H9 (cell line): ENCODE measurements at regions not wholly inside any gene's neighbourhood (a gene's known extent, or its start where the extent isn't known, plus 50 kb on each side); places are given as distances from the start of the nearest gene placed in this dataset.

Experiments
- DNase-seq: peaks from one replicate; pipeline ENCODE4 v3.0.0-alpha.2; 2017
- H2AFZ ChIP-seq: one replicate; pipeline ENCODE4 v1.6.1; 2013; ENCODE audit warnings: mild to moderate bottlenecking, low read length, control low read depth, moderate library complexity
- H2AK5ac ChIP-seq: 2 replicates; pipeline ENCODE4 v1.6.1; 2013; ENCODE audit warnings: low read length, control low read depth, mixed read lengths; ENCODE audit not compliant: insufficient read length
- H2BK120ac ChIP-seq: one replicate; pipeline ENCODE4 v1.6.1; 2013; ENCODE audit warnings: low read depth, mild to moderate bottlenecking, low read length, control low read depth, inconsistent platforms; ENCODE audit not compliant: poor library complexity, severe bottlenecking
- H2BK12ac ChIP-seq: 2 replicates; pipeline ENCODE4 v1.6.1; 2013; ENCODE audit warnings: low read length, control low read depth, mixed read lengths, low read depth; ENCODE audit not compliant: insufficient read length
- H2BK15ac ChIP-seq: 2 replicates; pipeline ENCODE4 v1.6.1; 2013; ENCODE audit warnings: low read depth, low read length, control low read depth
- H2BK20ac ChIP-seq: one replicate; pipeline ENCODE4 v1.6.1; 2013; ENCODE audit warnings: low read depth, mild to moderate bottlenecking, low read length, control low read depth, inconsistent platforms; ENCODE audit not compliant: poor library complexity, severe bottlenecking
- H2BK5ac ChIP-seq: 2 replicates; pipeline ENCODE4 v1.6.1; 2013; ENCODE audit warnings: low read length, control low read depth, mixed read lengths; ENCODE audit not compliant: insufficient read length
- H3K14ac ChIP-seq: 2 replicates; pipeline ENCODE4 v1.6.1; 2013; ENCODE audit warnings: low read length, control low read depth; ENCODE audit not compliant: insufficient read depth
- H3K18ac ChIP-seq: 2 replicates; pipeline ENCODE4 v1.6.1; 2013; ENCODE audit warnings: low read depth, mild to moderate bottlenecking, mixed read lengths, low read length, control low read depth; ENCODE audit not compliant: insufficient read length
- H3K23ac ChIP-seq: 2 replicates; pipeline ENCODE4 v1.6.1; 2013; ENCODE audit warnings: low read length, control low read depth, mixed read lengths, low read depth; ENCODE audit not compliant: insufficient read length
- H3K23me2 ChIP-seq: 2 replicates; pipeline ENCODE4 v1.6.1; 2013; ENCODE audit warnings: low read depth, mild to moderate bottlenecking, mixed read lengths, low read length, control low read depth; ENCODE audit not compliant: insufficient read length, poor library complexity, severe bottlenecking
- H3K27ac ChIP-seq: 2 replicates; pipeline ENCODE4 v1.5.1; 2013; ENCODE audit warnings: low read length, control low read depth, mixed read lengths, low read depth; ENCODE audit not compliant: insufficient read length
- H3K27me3 ChIP-seq: 2 replicates; pipeline ENCODE4 v1.6.1; 2013; ENCODE audit warnings: low read length, control low read depth, inconsistent platforms; ENCODE audit not compliant: insufficient read depth
- H3K4ac ChIP-seq: 2 replicates; pipeline ENCODE4 v1.6.1; 2013; ENCODE audit warnings: low read depth, mild to moderate bottlenecking, control low read depth, inconsistent platforms, low read length, moderate library complexity
- H3K4me1 ChIP-seq: 2 replicates; pipeline ENCODE4 v1.6.1; 2013; ENCODE audit warnings: low read length, control low read depth, inconsistent platforms; ENCODE audit not compliant: insufficient read depth
- H3K4me2 ChIP-seq: 2 replicates; pipeline ENCODE4 v1.6.1; 2013; ENCODE audit warnings: low read length, control low read depth, mixed read lengths; ENCODE audit not compliant: insufficient read length, insufficient read depth
- H3K56ac ChIP-seq: 2 replicates; pipeline ENCODE4 v1.6.1; 2013; ENCODE audit warnings: low read depth, mild to moderate bottlenecking, mixed read lengths, low read length, control low read depth; ENCODE audit not compliant: insufficient read length
- H3K79me1 ChIP-seq: 2 replicates; pipeline ENCODE4 v1.6.1; 2013; ENCODE audit warnings: low read depth, mild to moderate bottlenecking, moderate library complexity, low read length, control low read depth, inconsistent platforms; ENCODE audit not compliant: insufficient read depth, poor library complexity, severe bottlenecking
- H3K79me2 ChIP-seq: 2 replicates; pipeline ENCODE4 v1.6.1; 2013; ENCODE audit warnings: low read length, control low read depth, inconsistent platforms; ENCODE audit not compliant: insufficient read depth
- H3K9ac ChIP-seq: 2 replicates; pipeline ENCODE4 v1.6.1; 2013; ENCODE audit warnings: low read length, control low read depth, mixed read lengths; ENCODE audit not compliant: insufficient read length; ENCODE audit errors: extremely low read depth
- H3K9me3 ChIP-seq: one replicate; pipeline ENCODE4 v1.6.1; 2013; ENCODE audit warnings: low read depth, low read length, inconsistent platforms; ENCODE audit not compliant: control insufficient read depth
- H3T11ph ChIP-seq: one replicate; pipeline ENCODE4 v1.6.1; 2013; ENCODE audit warnings: mild to moderate bottlenecking, low read length, control low read depth, inconsistent platforms
- H4K20me1 ChIP-seq: one replicate; pipeline ENCODE4 v1.6.1; 2013; ENCODE audit not compliant: control insufficient read depth, insufficient read length, insufficient read depth
- H4K5ac ChIP-seq: 2 replicates; pipeline ENCODE4 v1.6.1; 2013; ENCODE audit warnings: low read depth, mild to moderate bottlenecking, mixed read lengths, low read length, control low read depth; ENCODE audit not compliant: insufficient read length
- H4K8ac ChIP-seq: replicated peaks from 2 replicates; pipeline ENCODE4 v1.6.1; 2013; ENCODE audit warnings: low read length, control low read depth, mixed read lengths, low read depth; ENCODE audit not compliant: insufficient read length
- H4K91ac ChIP-seq: 2 replicates; pipeline ENCODE4 v1.6.1; 2013; ENCODE audit warnings: low read depth, mild to moderate bottlenecking, moderate library complexity, mixed read lengths, low read length, control low read depth; ENCODE audit not compliant: insufficient read length
- H3K27ac Mint-ChIP-seq, 3 experiments: 2 replicates in 2 of 3; 3 replicates in 1 of 3; pipeline ENCODE4 v1.8.0; 2020 to 2021; ENCODE audit warnings: mixed read lengths in 3 of 3, mild to moderate bottlenecking in 1 of 3, moderate library complexity in 1 of 3
- H3K27me3 Mint-ChIP-seq: 2 replicates; pipeline ENCODE4 v1.8.0; 2021; ENCODE audit warnings: low read depth, mild to moderate bottlenecking, moderate library complexity, mixed read lengths
- H3K36me3 Mint-ChIP-seq, 3 experiments: 2 replicates in 2 of 3; 3 replicates in 1 of 3; pipeline ENCODE4 v1.8.0; 2020 to 2021; ENCODE audit warnings: low read depth in 3 of 3, mixed read lengths in 3 of 3; ENCODE audit not compliant: insufficient read depth in 1 of 3
- H3K4me1 Mint-ChIP-seq, 2 experiments: 2 replicates each; pipeline ENCODE4 v1.8.0; 2020; ENCODE audit warnings: mixed read lengths in 2 of 2
- H3K4me3 Mint-ChIP-seq, 2 experiments: 2 replicates in 1 of 2; 3 replicates in 1 of 2; pipeline ENCODE4 v1.8.0; 2020 to 2021; ENCODE audit warnings: mild to moderate bottlenecking in 2 of 2, mixed read lengths in 2 of 2, moderate library complexity in 1 of 2
- H3K9me3 Mint-ChIP-seq, 2 experiments: 2 replicates in 1 of 2; 3 replicates in 1 of 2; pipeline ENCODE4 v1.8.0; 2020; ENCODE audit warnings: mild to moderate bottlenecking in 2 of 2, mixed read lengths in 2 of 2, moderate library complexity in 1 of 2
- CTCF ChIP-seq: fragments of 200-600 bp; sonication (generic); conservative IDR thresholded peaks from 3 replicates; pipeline ENCODE4 v1.8.0; 2021; ENCODE audit warnings: antibody characterized with exemption, mild to moderate bottlenecking
- WGBS: extraction: QIAGEN DNeasy Blood & Tissue Kit; methylation state at CpG from one replicate; pipeline ENCODE4 v1.1.7; 2013; ENCODE audit warnings: missing lambda C conversion rate, low lambda C conversion rate, mixed read lengths; ENCODE audit not compliant: insufficient read length; ENCODE audit errors: extremely low coverage; 5-methylcytosine and 5-hydroxymethylcytosine counted together

- Histone ChIP-seq H2BK120ac (no peak overlapping the region), H3K27ac (no peak overlapping the region), H3K4ac (no peak overlapping the region), H3T11ph (no peak overlapping the region), H3K56ac (no peak overlapping the region), H4K8ac (no peak overlapping the region), H2BK20ac (no peak overlapping the region), H4K20me1 (no peaks in the 10 kb centered on the region), H3K4me1 (no peaks in the 10 kb centered on the region), H4K5ac (no peak overlapping the region), H2AFZ (no peak overlapping the region), H2AK5ac (no peak overlapping the region), H3K9ac (no peak overlapping the region), H3K9me3 (no peaks in the 10 kb centered on the region), H4K91ac (no peak overlapping the region), H3K18ac (no peak overlapping the region), H3K23me2 (no peaks in the 10 kb centered on the region), H3K4me2 (no peak overlapping the region), H2BK12ac (no peak overlapping the region), H2BK5ac (no peak overlapping the region), H3K79me2 (no peaks in the 10 kb centered on the region), H3K79me1 (no peaks in the 10 kb centered on the region), H3K27me3 (no peaks in the 10 kb centered on the region), H3K23ac (no peak overlapping the region), H2BK15ac (no peak overlapping the region), H3K14ac (no peak overlapping the region)
- Mint-ChIP-seq H3K4me3 (no peak overlapping the region), H3K9me3 (no peaks in the 10 kb centered on the region; a peak in 1 of 5 replicates), H3K27ac (no peak overlapping the region), H3K27me3 (no peaks in the 10 kb centered on the region), H3K36me3 (no peaks in the 10 kb centered on the region), H3K4me1 (no peaks in the 10 kb centered on the region)
- DNase-seq = no peak
- TF ChIP-seq CTCF = no peak
- WGBS = no CpG with 5 or more reads among the region's 1 CpG
Measured at GRCh38 chr13:103525530-103525929, 459.3 kb upstream of the SLC10A2 start.
